GM19043 (cell line): ENCODE measurements at regions not wholly inside any gene's neighbourhood (a gene's known extent, or its start where the extent isn't known, plus 50 kb on each side); places are given as distances from the start of the nearest gene placed in this dataset.
"Not testable (repeated sequence)": the region's sequence is repeated elsewhere in the genome, so short reads cannot be mapped to it uniquely, and the experiment has no call there.

Source experiments
- ATAC-seq: cut with Tn5 transposase; IDR thresholded peaks from one replicate; pipeline ENCODE4 v1.9.1; 2021; ENCODE audit warnings: low read depth; ENCODE audit not compliant: unreplicated experiment

DNA sequence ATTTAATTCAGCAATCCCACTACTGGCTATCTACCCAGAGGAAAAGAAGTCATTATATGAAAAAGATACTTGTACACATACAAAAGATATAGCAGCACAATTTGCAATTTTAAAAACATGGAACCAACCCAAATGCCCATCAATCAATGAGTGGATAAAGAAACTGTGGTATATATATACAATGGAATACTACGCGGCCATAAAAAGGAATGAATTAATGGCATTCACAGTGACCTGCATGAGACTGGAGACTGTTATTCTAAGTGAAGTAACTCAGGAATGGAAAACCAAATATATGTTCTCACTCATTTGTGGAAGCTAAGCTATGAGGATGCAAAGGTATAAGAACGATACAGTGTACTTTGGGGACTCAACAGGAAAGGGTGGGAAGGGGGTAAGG, 102.8 kb upstream of the KCNMA1 start:
- ATAC-seq: not testable (repeated sequence)

DNA sequence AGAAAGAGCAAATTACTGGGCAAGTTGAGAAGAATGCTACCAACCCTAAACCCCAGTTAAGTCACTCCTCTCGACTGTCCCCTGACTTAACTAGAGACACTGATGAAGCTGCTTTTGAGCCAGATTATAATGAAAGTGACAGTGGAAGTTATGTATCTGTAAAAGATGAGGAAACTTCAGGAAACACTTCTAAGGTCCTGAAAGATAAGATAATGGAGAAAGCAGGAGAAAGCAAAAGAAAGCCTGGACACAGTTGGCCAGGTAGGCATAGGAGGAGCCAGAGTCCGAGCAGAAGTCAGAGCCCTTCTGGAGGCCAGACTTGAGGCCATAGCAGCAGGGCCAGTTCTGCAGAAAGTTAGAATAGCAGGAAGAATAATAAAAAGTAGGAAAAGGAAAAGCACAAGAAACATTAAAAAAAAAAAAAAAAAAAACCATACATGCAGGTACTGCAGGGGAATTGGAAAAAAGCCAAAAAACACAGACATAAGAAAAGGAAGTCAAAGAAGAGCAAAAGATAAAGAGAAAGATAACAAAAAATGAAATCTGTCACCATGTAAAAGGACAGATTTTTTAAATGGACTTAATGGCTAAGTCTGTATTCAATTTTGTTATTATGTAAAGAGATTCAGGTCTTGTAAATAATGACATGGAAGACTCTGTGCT, 101.0 kb upstream of the KCNMA1 start:
- ATAC-seq: no peak

DNA sequence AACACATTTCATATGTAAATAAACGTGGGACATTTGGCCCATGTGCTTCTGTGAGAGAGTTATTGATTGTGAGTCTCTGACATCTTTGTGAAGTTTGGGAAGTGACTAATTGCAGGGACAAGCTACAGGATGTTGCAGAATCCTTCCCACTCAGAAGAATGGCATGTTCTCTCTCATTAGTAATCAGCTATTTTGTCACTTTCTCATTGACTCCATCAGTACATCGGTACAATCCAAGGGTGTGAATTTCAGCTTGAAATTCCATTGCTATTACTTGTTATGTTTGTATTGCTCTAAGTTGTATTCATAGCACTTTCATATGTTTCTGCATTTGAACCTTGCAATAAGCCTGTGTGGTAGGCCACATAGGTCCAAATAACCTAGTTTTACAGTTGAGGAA, 100.0 kb upstream of the KCNMA1 start:
- no peak for ATAC-seq

DNA sequence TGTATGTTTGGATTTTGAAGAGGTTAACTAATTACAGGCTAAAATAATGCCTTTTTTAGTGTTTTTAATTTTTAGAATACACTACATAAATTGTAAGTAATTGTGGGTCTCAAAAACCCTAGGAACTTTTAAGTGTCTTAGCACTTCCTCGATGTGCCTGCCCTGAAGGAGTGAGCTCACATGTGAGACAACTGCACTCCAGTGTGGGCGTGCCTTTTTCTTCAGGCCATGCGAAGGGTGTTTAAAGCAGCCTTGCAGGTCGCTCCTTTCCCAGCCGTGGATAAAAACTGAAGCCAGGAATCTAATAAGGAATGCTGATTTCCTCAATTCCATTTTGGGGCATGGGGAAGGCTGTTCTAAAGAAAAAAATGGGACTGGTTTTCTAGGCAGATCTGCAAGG, 97.5 kb upstream of the KCNMA1 start:
- ATAC-seq: not testable (repeated sequence)

DNA sequence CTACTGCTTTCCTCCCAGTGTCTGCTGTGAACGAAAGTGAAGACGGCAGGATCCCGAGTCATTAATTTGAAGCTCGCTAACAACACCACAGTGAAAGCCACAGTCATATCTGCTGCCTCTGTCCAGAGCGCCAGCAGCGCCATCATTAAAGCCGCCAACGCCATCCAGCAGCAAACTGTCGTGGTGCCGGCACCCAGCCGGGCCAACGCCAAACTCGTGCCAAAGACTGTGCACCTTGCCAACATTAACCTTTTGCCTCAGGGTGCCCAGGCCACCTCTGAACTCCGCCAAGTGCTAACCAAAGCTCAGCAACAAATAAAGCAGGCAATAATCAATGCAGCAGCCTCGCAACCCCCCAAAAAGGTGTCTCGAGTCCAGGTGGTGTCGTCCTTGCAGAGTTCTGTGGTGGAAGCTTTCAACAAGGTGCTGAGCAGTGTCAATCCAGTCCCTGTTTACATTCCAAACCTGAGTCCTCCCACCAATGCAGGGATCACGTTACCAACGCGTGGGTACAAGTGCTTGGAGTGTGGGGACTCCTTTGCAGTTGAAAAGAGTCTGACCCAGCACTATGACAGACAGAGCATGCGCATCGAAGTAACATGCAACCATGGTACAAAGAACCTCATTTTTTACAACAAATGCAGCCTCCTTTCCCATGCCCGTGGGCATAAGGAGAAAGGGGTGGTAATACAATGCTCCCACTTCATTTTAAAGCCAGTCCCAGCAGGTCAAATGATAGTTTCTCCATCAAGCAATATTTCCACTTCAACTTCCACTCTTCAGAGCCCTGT, 94.8 kb upstream of the KCNMA1 start:
- no peak for ATAC-seq

DNA sequence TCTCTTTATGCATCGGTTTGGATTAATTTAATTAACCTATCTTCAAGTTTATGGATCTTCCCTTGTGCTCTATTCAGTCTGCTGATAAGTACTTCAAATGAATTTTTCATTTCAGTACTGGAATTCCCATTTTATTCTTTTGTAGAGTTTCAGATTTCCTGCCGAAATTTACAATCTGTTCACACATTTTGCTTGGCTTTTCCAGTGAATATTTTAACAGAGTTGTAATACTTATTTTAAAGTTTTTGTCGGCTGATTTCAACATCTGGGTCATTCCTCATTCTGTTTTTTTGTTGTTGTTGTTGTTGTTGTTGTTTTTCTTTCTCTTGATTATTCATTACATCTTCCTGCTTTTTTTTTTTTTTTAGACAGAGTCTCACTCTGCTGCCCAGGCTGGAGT, 89.9 kb upstream of the KCNMA1 start:
- no peak for ATAC-seq

DNA sequence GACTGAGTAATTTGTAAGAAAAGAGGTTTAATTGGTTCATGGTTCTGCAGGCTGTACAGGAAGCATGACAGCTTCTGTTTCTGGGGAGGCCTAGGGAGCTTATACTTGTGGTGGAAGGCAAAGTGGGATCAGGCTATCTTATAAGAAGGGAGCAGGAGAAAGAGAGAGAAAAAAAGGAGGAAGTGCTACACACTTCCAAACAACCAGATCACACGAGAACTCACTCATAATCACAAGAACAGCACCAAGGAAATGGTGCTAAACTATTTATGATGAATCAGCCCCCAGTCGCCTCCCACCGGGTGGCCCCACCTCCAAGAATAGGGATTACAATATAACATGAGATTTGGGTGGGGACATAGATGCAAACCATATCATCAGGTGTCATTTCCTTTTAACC, 89.1 kb upstream of the KCNMA1 start:
- no peak for ATAC-seq

DNA sequence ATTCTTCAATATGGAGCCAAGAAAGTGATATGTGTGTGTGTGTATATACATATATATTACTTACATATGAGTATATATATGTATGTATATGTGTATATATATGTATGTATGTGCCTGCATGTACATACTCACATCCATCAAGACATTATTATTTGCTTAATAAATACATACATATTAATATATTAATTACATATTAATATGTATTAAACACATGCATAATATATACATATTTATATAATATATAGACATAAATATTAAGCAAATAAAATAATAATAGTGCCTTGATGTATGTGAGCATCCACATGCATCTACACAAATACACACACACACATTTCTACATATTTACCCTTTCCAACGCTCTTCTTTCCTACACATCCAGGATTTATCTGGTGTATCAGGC, 88.7 kb upstream of the KCNMA1 start:
- ATAC-seq: no peak

DNA sequence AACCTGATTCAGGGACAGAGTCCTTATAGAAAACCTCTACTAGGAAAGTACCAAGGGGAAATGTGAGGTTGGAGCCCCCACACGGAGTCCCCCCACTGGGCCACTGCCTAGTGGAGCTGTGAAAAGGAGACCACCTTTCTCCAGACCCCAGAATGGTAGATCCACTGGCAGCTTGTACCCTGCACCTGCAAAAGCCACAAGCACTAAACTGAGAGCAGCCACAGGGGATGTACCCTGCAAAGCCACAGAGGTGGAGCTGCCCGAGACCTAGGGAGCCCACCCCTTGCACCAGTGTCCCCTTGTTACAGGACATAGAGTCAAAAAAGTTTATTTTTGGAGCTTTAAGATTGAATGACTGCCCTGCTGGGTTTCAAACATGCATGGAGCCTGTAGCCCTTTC, 87.2 kb upstream of the KCNMA1 start:
- ATAC-seq: no peak

DNA sequence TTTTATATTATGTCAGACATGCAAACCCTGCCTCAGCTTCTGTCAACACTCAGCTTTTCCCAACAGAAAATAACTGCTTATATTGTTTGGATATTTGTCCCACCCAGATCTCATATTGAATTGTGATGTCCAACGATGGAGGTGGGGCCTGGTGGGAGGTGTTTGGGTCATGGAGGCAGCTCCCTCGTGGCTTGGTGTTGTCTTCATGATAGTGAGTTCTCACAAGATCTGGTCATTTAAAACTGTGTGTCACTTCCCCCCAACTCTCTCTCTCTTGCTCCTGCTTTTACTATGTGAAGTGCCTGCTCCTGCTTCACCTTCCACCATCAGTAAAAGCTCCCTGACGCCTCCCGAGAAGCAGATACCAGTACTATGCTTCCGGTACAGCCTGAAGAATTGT, 85.8 kb upstream of the KCNMA1 start:
- no peak for ATAC-seq

DNA sequence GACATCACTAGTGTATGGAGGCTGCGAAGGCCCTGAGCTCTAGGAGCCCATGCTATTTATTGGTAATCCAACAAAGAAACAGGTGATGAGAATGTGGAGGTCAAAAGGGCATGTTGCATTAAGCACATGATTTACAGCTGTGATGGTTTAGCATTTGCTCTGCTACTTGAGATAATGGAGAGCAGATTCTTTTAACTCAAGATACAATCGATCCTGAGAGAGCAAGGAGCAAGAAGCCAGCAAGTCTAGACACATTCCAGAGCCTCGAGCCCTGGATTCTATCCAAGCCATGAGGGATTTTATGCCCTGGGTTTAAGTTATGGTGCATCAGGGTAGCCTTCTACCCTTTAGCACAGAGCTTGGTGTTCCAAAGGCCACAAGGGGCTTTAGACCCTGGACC, 85.3 kb upstream of the KCNMA1 start:
- not testable (repeated sequence) for ATAC-seq

DNA sequence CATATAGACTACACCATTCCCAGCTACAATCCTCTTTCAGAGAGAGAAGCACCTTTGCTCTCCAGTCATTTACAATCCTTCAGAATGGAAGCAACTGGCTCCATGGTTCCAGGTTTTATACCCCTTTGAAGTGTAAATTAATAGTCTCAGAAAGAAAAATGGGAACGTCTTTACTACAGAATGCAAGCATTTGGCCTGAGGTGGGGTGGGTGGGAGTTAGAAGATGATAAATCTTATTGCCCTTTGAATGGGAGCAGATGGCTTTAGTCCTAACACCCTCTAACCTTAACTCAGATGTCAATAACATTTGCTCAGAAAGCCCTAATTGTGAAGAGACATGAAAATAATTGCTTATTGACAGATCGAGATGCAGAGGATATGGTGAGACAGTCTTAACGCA, 84.2 kb upstream of the KCNMA1 start:
- no peak for ATAC-seq

DNA sequence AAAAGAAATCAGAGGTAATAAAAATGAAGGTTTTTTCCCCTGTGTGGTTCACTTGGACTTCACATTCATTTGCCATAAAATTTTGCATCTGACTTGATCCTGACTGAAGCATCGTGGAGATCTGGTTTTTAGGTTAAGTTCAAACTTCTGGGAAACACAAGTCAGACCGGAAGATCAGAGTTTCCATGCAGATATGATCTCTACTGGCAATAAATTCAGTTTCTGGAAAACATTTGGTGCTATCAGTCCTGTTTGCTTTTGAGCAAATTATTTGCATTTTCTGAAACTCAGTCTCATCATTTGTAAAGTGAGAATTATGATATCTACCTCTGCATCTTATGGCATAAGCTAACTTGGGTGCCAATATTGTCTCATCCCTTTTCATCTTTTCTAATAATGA, 81.3 kb upstream of the KCNMA1 start:
- ATAC-seq: no peak

DNA sequence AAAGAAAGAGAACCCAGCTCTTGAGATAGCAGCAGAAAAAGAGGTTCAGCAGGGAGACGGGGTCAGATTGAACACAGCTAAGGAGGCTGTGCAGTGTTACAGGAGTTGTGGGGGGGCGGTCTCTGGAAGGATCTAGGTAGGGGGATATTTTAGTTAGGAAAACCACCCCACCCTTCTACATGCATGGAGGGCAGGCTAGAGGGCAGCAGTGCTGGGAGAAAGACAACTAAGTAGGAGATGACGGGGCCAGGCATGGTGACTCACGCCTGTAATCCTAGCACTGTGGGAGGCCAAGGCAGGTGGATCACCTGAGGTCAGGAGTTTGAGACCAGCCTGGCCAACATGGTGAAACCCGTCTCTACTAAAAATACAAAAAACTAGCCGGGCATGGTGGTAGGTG, 80.7 kb upstream of the KCNMA1 start:
- not testable (repeated sequence) for ATAC-seq

DNA sequence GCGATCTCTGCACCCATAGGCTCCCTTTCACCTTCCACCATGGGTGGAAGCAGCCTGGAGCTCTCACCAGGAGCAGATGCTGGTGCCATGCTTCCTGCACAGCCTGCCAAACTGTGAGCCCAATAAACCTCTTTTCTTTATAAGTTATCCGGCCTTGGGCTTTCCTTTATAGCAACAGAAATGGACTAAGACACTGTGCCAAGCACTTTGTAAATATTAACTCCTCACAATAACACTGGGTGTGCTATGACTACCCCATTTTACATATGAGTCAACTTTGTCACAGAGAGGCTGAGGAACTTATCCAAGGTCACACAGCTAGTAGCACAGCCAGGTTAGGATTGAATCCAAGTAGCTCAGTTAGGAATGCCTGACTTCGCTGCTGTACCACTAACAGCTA, 79.7 kb upstream of the KCNMA1 start:
- no peak for ATAC-seq

DNA sequence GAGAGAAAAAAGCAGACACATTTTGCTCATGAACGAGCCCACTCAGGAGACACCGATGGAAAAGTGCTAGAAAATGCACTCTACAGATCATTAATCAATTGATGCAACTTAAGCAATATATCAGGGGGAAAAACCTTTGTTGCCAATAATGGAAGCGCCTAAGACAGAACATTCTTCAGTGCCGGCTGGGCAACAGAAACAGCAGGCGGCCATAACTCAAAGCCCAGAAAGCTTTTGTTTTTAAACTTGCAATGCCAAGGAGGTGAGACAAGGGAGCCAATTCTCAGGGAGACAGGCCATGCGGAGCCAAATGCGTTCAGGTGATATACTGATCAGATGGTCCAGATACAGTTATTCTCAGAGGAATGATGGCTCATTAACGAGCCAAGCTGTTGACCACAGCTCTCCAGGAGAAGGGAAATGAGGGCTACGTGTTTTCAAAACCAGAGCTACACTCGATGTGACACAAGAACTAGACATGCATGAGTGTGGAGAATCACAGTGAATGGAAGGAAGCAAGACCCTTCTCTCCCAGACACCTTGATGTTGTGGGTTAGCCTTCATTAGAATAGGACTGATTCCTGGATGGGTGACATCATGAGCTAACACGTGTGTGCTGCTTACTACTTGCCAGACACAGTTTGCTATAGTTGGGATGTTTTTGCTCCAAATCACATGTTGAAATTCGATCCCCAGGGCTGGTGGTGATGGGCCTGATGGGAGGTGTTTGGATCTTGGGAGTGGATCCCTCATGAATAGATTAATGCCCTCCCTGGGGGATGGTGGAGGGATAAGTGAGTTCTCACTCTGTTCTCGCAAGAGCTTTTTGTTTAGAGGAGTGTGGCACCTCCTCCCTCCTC, 79.1 kb upstream of the KCNMA1 start:
- ATAC-seq: no peak

DNA sequence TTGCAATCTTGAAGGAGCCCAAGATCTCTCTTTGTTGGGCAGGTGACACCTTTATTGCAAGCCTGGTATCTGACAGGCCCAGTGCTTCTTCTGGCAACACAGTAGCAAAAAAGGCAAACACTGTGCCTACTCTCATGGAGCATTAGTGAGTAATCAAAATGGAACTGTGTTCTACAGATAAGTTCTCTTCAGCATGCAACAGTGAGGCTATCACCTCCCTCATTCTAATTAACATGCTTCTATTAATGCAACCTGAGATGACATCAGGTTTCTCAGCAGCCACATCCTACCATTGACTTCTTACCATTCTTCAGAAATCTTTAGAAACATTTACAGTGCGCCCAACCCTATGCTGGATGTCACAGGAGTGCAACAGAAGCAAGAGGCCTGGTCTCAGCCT, 77.9 kb upstream of the KCNMA1 start:
- no peak for ATAC-seq

DNA sequence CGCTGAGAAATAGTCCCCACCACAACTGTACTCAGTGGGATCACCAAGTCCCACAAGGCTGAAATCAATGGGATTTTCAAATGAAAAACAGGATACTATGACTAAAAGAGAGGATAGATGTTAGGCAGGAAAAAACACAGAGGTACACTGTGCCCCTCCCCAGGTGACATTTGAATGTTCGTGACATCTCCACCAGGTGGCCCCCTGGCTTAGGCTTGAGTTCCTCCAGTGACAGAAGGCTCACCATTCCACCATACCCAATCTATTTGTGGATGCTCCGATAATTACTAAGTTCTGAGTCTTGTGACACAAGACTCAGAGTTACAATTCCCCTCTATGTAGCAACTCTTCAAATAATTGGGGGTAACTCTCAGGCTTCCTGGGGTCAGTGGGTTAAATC, 77.5 kb upstream of the KCNMA1 start:
- no peak for ATAC-seq

DNA sequence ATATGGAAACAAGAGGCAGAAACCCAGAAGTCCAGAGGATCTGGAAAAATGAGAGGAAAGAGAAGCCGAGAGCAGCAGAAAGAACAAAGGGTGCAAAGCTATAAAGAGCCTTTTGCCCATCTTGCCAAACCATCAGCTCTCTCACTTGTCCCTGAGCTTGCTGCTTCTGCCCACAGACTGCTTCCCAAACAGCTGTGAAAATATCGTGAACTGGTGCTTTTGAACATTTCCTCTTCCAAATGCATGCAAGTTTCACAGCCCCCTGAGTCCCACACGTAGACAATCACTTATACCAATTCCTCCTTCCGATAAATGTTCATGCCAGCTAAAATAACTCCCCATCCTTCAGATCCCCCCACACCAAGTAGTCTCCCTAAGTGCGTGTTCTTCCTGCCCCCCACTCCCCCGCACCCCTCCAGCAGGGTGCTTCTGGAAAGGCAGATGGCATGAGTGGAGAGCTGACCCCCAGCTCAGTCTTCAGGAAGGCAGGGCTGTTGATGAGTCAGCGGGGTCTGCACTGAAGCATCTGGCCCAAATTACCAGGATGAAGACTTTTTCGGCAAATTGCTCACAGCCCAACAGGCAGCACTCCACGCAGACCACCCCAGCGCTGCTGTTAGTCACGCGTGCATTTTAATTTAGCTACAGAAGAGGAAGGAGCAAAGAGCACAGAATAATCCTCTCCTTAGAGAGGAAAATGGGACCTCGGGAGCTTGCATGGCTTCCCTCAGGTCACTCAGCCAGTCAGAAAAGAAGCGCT, 76.1 kb upstream of the KCNMA1 start:
- no peak for ATAC-seq

DNA sequence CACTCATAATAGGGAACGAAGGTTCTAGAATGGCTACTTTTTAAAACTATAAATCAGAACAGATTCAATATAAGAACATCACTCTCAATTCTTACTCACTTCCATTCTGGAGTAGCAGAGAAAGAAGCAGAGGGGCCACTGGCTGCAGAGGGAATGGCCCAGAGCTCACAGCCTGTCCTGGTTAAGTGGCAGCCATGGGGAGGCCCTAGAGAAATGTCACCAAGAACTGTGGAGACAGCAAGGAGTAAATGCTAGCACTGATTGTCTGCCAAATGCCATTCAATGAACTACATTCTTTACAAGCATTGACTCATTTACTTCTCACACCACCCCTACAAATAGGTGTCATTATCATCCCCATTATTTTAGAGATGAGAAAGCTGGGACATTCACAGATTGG, 74.6 kb upstream of the KCNMA1 start:
- ATAC-seq: no peak

DNA sequence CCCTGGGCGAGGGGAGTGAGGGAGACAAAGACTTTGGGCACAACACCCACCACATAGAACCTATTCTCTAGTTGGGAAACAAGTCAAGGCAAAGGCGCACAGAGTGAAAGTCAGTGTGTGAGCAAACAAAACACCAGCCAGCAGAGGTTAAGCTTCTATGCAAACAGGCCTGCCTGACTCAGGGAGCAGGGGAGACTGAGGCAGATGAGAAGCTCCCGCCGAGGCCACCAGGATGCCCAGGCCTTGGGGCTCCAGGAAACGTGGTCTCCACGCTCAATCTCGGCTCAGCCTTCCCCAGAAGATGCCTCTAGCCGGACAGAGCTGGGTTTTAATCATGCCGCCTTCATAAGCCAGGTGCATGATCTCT, 74.1 kb upstream of the KCNMA1 start:
- no peak for ATAC-seq
